Gastrocnemius medialis (tissue), 4 donors: ENCODE measurements at regions not wholly inside any gene's neighbourhood (a gene's known extent, or its start where the extent isn't known, plus 50 kb on each side); places are given as distances from the start of the nearest gene placed in this dataset.

Experiments used
- CTCF ChIP-seq, 5 experiments: fragments of 450-650 bp in 3 of 5; fragments of 200-600 bp in 2 of 5; sonication (generic) in 2 of 5; IDR thresholded peaks in 4 of 5; conservative IDR thresholded peaks in 1 of 5; 1 replicate in 4 of 5; 2 replicates in 1 of 5; pipeline ENCODE4 v1.5.1; 2016 to 2019; ENCODE audit warnings: antibody characterized with exemption in 5 of 5, mild to moderate bottlenecking in 3 of 5, moderate library complexity in 3 of 5
- POLR2A ChIP-seq, 2 donors: fragments of 450-650 bp; IDR thresholded peaks; one replicate each; pipeline ENCODE4 v1.6.1; 2017; ENCODE audit warnings: antibody characterized with exemption in 2 of 2, mild to moderate bottlenecking in 2 of 2, moderate library complexity in 2 of 2

GRCh38 chr5:20213803-20214202, 225.8 kb upstream of the CDH18 start:
- TF ChIP-seq POLR2A (IDR thresholded peaks at IDR 0.05) (no peak), CTCF (IDR thresholded peaks at IDR 0.05 in 4 of 5, conservative IDR thresholded peaks at IDR 0.05 in 1 of 5) (no peak)
